ENCODE measurements at regions not wholly inside any gene's neighbourhood (a gene's known extent, or its start where the extent isn't known, plus 50 kb on each side); places are given as distances from the start of the nearest gene placed in this dataset.

- no TSS peak for BruUV-seq (replicated peaks)
- no peak for ATAC-seq
- DNase-seq (ENCODE audit: low read depth, low spot score), result no peak
- Histone ChIP-seq H3K27me3 (ENCODE audit: control insufficient read depth, insufficient read depth, low read length) (no peaks in the 10 kb centered on the region), H3K4me1 (ENCODE audit: control insufficient read depth, insufficient read depth, low read length) (no peaks in the 10 kb centered on the region), H3K36me3 (ENCODE audit: control insufficient read depth, insufficient read depth, low read length) (no peaks in the 10 kb centered on the region), H3K27ac (ENCODE audit: low read length) (no peak overlapping the region), H3K9me3 (ENCODE audit: control insufficient read depth, insufficient read depth, low read depth, low read length) (no peaks in the 10 kb centered on the region), H3K4me3 (ENCODE audit: low read depth in 2 of 2, low read length in 2 of 2) (no peak overlapping the region)
- TF ChIP-seq CTCF (IDR thresholded peaks at IDR 0.05) (no peak), SIN3A (IDR thresholded peaks at IDR 0.05; ENCODE audit: borderline replicate concordance, insufficient read depth, low read depth, low read length) (no peak), REST (IDR thresholded peaks at IDR 0.05; ENCODE audit: insufficient read depth in 1 of 2, low read depth in 2 of 2, low read length in 1 of 2) (no peak)
- intact Hi-C loops (cut with micrococcal nuclease; ENCODE audit: unreplicated experiment) (no loop called here), in situ Hi-C loops (cut with HindIII; ENCODE audit: low pct_unique_long_range_greater_than_20kb, low sequenced_read_pairs) (no loop called here)
- CTCF ChIA-PET, result no interaction called here
- POLR2A ChIA-PET, result no interaction called here
Observed at GRCh38 chr11:81245791-81246190, 1487.9 kb downstream of the FAM181B start.

- ChIA-PET POLR2A (no interaction called here), CTCF (no interaction called here)
- no peak for TF ChIP-seq SIN3A (IDR thresholded peaks at IDR 0.05; ENCODE audit: borderline replicate concordance, insufficient read depth, low read depth, low read length)
- TF ChIP-seq CTCF (IDR thresholded peaks at IDR 0.05), result no peak
- TF ChIP-seq POLR2AphosphoS5 (IDR thresholded peaks at IDR 0.05; ENCODE audit: low read depth, low read length), result no peak
- TF ChIP-seq TCF7L2 (IDR thresholded peaks at IDR 0.05; ENCODE audit: low read depth, low read length), result no peak
- TF ChIP-seq REST (IDR thresholded peaks at IDR 0.05; ENCODE audit: insufficient read depth in 1 of 2, low read depth in 2 of 2, low read length in 1 of 2), result no peak
- Histone ChIP-seq H3K4me3 (ENCODE audit: low read depth in 2 of 2, low read length in 2 of 2) (no peak overlapping the region), H3K36me3 (ENCODE audit: control insufficient read depth, insufficient read depth, low read length) (no peaks in the 10 kb centered on the region), H3K27ac (ENCODE audit: low read length) (no peak overlapping the region), H3K27me3 (ENCODE audit: control insufficient read depth, insufficient read depth, low read length) (no peaks in the 10 kb centered on the region), H3K9me3 (ENCODE audit: control insufficient read depth, insufficient read depth, low read depth, low read length) (no peaks in the 10 kb centered on the region), H3K4me1 (ENCODE audit: control insufficient read depth, insufficient read depth, low read length) (no peaks in the 10 kb centered on the region; the same call in 1 of the 2 replicates)
- no TSS peak for BruUV-seq (replicated peaks)
- ATAC-seq, result no peak
- intact Hi-C loops (cut with micrococcal nuclease; ENCODE audit: unreplicated experiment), result no loop called here
- in situ Hi-C loops (cut with HindIII; ENCODE audit: low pct_unique_long_range_greater_than_20kb, low sequenced_read_pairs), result no loop called here
- DNase-seq (ENCODE audit: low read depth, low spot score), result no peak
Observed at GRCh38 chr11:81241672-81242275, 1491.9 kb downstream of the FAM181B start.

Data from Panc1 (cell line).